Suprapubic skin (tissue), 4 donors: ENCODE measurements at regions not wholly inside any gene's neighbourhood (a gene's known extent, or its start where the extent isn't known, plus 50 kb on each side); places are given as distances from the start of the nearest gene placed in this dataset.

Experiments used
- DNase-seq, 2 donors: peaks; one replicate each; pipeline ENCODE4 v3.0.0-alpha.2; 2019; ENCODE audit warnings: low spot score in 2 of 2
- H3K27ac ChIP-seq: fragments of 200-600 bp; sonication (generic); one replicate; pipeline ENCODE4 v1.5.1; 2019
- H3K27me3 ChIP-seq: fragments of 200-600 bp; sonication (generic); one replicate; pipeline ENCODE4 v1.5.1; 2019
- H3K36me3 ChIP-seq: fragments of 200-600 bp; sonication (generic); one replicate; pipeline ENCODE4 v1.5.1; 2019
- H3K4me1 ChIP-seq: fragments of 200-600 bp; sonication (generic); one replicate; pipeline ENCODE4 v1.5.1; 2019
- H3K4me3 ChIP-seq: fragments of 200-600 bp; sonication (generic); one replicate; pipeline ENCODE4 v1.5.1; 2019; ENCODE audit warnings: mild to moderate bottlenecking
- H3K9me3 ChIP-seq: fragments of 200-600 bp; sonication (generic); one replicate; pipeline ENCODE4 v1.5.1; 2019
- EP300 ChIP-seq: sonication (generic); formaldehyde crosslinking; IDR thresholded peaks from one replicate; pipeline ENCODE4 v1.6.1; 2017; ENCODE audit warnings: antibody characterized with exemption
- POLR2A ChIP-seq, 2 donors: fragments of 450-650 bp; IDR thresholded peaks; one replicate each; pipeline ENCODE4 v1.6.1; 2017; ENCODE audit warnings: antibody characterized with exemption in 2 of 2, mild to moderate bottlenecking in 2 of 2, moderate library complexity in 2 of 2
- POLR2AphosphoS5 ChIP-seq, 3 donors: sonication (generic); formaldehyde crosslinking; IDR thresholded peaks; one replicate each; pipeline ENCODE4 v1.6.1; 2017; ENCODE audit warnings: antibody characterized with exemption in 3 of 3
- WGBS: methylation state at CpG from one replicate; pipeline ENCODE4 v1.1.5; 2018; 5-methylcytosine and 5-hydroxymethylcytosine counted together
- TF ChIP-seq, protein P1 (sequence below), 2 donors: fragments of 200-600 bp in 1 of 2; fragments of 450-650 bp in 1 of 2; sonication (generic) in 1 of 2; IDR thresholded peaks; one replicate each; pipeline ENCODE4 v1.5.1; 2016 to 2019; ENCODE audit warnings: antibody characterized with exemption in 2 of 2, mild to moderate bottlenecking in 1 of 2, moderate library complexity in 1 of 2

DNA sequence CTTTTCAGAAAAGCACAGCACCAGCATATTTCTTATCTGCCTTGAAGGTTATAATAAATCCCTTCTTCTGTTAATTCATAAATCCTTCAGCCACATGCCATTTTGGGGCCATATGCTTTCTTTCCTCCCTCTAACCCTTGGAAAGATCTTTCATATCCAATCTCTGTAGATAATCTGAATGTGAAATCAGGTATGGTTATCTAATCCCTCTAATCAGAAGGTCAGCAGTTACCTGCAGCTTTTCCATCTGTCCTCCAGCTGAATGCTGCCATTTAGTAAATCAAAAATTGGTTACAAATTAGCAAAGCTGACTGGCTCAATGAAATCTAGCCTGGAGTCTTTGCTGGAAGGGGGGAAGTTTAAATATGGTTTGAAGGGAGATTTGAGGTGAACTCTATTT lies 230.5 kb downstream of the PIK3C3 start:
- no peaks in the 10 kb centered on the region for H3K36me3 ChIP-seq
- TF ChIP-seq EP300 = no peak
- TF ChIP-seq, protein P1, sequence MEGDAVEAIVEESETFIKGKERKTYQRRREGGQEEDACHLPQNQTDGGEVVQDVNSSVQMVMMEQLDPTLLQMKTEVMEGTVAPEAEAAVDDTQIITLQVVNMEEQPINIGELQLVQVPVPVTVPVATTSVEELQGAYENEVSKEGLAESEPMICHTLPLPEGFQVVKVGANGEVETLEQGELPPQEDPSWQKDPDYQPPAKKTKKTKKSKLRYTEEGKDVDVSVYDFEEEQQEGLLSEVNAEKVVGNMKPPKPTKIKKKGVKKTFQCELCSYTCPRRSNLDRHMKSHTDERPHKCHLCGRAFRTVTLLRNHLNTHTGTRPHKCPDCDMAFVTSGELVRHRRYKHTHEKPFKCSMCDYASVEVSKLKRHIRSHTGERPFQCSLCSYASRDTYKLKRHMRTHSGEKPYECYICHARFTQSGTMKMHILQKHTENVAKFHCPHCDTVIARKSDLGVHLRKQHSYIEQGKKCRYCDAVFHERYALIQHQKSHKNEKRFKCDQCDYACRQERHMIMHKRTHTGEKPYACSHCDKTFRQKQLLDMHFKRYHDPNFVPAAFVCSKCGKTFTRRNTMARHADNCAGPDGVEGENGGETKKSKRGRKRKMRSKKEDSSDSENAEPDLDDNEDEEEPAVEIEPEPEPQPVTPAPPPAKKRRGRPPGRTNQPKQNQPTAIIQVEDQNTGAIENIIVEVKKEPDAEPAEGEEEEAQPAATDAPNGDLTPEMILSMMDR (IDR thresholded peaks at IDR 0.05) = no peak
- TF ChIP-seq POLR2AphosphoS5 (IDR thresholded peaks at IDR 0.05) = no peak
- TF ChIP-seq POLR2A (IDR thresholded peaks at IDR 0.05) = no peak

GRCh38 chr18:42187611-42188380 lies 232.8 kb downstream of the PIK3C3 start:
- WGBS = 40% methylated on average over 4 of the region's 4 CpGs

More for the DNA sequence above, 230.5 kb downstream of the PIK3C3 start:
- Histone ChIP-seq H3K4me1 (no peaks in the 10 kb centered on the region), H3K9me3 (no peaks in the 10 kb centered on the region), H3K27me3 (no peaks in the 10 kb centered on the region), H3K27ac (no peak overlapping the region), H3K4me3 (no peak overlapping the region)
- DNase-seq = no peak

DNA sequence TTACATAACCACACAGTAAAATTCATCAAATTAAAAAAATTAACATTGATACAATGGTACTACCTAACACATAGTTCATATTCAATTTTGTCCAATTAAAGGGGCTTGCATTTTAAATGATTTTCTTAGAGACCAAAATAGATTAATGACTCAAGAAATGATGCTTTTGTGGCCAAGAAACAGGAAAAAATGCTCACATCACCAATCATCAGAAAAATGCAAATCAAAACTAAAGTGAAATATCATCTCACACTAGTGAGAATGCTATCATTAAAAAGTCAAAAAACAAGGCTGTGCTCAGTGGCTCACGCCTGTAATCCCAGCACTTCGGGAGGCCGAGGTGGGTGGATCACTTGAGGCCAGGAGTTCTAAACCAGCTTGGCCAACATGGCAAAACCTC lies 235.6 kb downstream of the PIK3C3 start:
- Histone ChIP-seq H3K4me1 (no peaks in the 10 kb centered on the region), H3K4me3 (no peak overlapping the region), H3K27me3 (no peaks in the 10 kb centered on the region), H3K27ac (no peak overlapping the region), H3K36me3 (no peaks in the 10 kb centered on the region), H3K9me3 (no peaks in the 10 kb centered on the region)
- no peak for DNase-seq
- TF ChIP-seq, protein P1 (IDR thresholded peaks at IDR 0.05) = no peak
- TF ChIP-seq POLR2A (IDR thresholded peaks at IDR 0.05) (no peak), EP300 (no peak), POLR2AphosphoS5 (IDR thresholded peaks at IDR 0.05) (no peak)
- WGBS = 92% methylated on average over 3 of the region's 3 CpGs

More at GRCh38 chr18:42187611-42188380, 232.8 kb downstream of the PIK3C3 start:
- H3K4me3 ChIP-seq = no peak overlapping the region
- H3K9me3 ChIP-seq = no peaks in the 10 kb centered on the region
- H3K27me3 ChIP-seq = no peaks in the 10 kb centered on the region
- DNase-seq = no peak
- H3K4me1 ChIP-seq = no peaks in the 10 kb centered on the region
- TF ChIP-seq EP300 = no peak
- TF ChIP-seq POLR2AphosphoS5 (IDR thresholded peaks at IDR 0.05) = no peak
- no peak for TF ChIP-seq POLR2A (IDR thresholded peaks at IDR 0.05)
- TF ChIP-seq, protein P1 (IDR thresholded peaks at IDR 0.05) = no peak
- no peaks in the 10 kb centered on the region for H3K36me3 ChIP-seq
- H3K27ac ChIP-seq = no peak overlapping the region

GRCh38 chr18:42192251-42193248 lies 237.5 kb downstream of the PIK3C3 start:
- Histone ChIP-seq H3K36me3 (no peaks in the 10 kb centered on the region), H3K4me3 (no peak overlapping the region), H3K27me3 (no peaks in the 10 kb centered on the region), H3K4me1 (no peaks in the 10 kb centered on the region), H3K9me3 (no peaks in the 10 kb centered on the region), H3K27ac (no peak overlapping the region)
- TF ChIP-seq, protein P1 (IDR thresholded peaks at IDR 0.05) = no peak
- TF ChIP-seq POLR2A (IDR thresholded peaks at IDR 0.05) (no peak), POLR2AphosphoS5 (IDR thresholded peaks at IDR 0.05) (no peak), EP300 (no peak)
- no peak for DNase-seq
- 52% methylated on average over 5 of the region's 5 CpGs for WGBS

- H3K4me1 ChIP-seq = no peaks in the 10 kb centered on the region
- no peak overlapping the region for H3K4me3 ChIP-seq
- H3K9me3 ChIP-seq = no peaks in the 10 kb centered on the region
- no peak for DNase-seq
- TF ChIP-seq, protein P1 (IDR thresholded peaks at IDR 0.05) = no peak
- TF ChIP-seq POLR2A (IDR thresholded peaks at IDR 0.05) (no peak), POLR2AphosphoS5 (IDR thresholded peaks at IDR 0.05) (no peak), EP300 (no peak)
- no peaks in the 10 kb centered on the region for H3K36me3 ChIP-seq
- no peaks in the 10 kb centered on the region for H3K27me3 ChIP-seq
- no peak overlapping the region for H3K27ac ChIP-seq
Observed at GRCh38 chr18:42196651-42197050, 241.6 kb downstream of the PIK3C3 start.
